AG09309 (cell line): ENCODE measurements at regions not wholly inside any gene's neighbourhood (a gene's known extent, or its start where the extent isn't known, plus 50 kb on each side); places are given as distances from the start of the nearest gene placed in this dataset.
A peak's percentile ranks its signal among the peaks of the same experiment; 100 is the strongest.
"Not testable (repeated sequence)": the region's sequence is repeated elsewhere in the genome, so short reads cannot be mapped to it uniquely, and the experiment has no call there.

Experiments
- DNase-seq: peaks from one replicate; pipeline ENCODE4 v3.0.0-alpha.2; 2010; ENCODE audit warnings: low read depth
- H3K4me3 ChIP-seq: 2 replicates; pipeline ENCODE4 v1.5.1; 2011; ENCODE audit warnings: mild to moderate bottlenecking, low read depth, low read length, moderate library complexity; ENCODE audit not compliant: control insufficient read depth

DNA sequence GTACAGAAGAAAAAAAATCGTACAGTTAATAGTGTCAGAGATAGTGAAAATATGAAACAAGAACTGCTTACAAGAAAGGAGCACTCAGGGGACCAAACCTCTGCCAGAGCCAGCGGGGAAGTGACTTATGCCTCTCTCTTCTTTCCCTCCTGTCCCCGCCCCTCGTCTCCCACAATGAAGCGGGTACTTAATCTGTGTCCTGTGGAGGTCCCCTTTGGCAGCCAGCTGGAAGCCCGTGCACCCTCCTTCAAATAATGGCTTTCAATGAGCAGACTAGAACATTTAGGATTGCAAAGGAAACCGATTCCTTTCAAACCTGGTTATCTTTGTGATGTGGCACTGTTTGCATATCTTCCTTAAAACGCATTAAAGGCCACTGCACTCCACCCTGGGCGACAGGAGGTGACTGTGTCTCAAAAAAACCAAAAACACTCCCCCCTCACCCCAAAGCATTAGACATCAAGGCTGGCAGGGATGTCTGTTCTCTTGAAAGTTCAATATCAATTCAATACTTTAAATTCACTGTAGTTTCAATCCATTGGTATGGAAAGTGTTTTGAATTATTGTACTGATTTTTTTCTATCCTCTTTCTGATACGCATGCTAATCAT is 51.7 kb downstream of the PPIAL4C start:
- not testable (repeated sequence) for H3K4me3 ChIP-seq, DNase-seq

DNA sequence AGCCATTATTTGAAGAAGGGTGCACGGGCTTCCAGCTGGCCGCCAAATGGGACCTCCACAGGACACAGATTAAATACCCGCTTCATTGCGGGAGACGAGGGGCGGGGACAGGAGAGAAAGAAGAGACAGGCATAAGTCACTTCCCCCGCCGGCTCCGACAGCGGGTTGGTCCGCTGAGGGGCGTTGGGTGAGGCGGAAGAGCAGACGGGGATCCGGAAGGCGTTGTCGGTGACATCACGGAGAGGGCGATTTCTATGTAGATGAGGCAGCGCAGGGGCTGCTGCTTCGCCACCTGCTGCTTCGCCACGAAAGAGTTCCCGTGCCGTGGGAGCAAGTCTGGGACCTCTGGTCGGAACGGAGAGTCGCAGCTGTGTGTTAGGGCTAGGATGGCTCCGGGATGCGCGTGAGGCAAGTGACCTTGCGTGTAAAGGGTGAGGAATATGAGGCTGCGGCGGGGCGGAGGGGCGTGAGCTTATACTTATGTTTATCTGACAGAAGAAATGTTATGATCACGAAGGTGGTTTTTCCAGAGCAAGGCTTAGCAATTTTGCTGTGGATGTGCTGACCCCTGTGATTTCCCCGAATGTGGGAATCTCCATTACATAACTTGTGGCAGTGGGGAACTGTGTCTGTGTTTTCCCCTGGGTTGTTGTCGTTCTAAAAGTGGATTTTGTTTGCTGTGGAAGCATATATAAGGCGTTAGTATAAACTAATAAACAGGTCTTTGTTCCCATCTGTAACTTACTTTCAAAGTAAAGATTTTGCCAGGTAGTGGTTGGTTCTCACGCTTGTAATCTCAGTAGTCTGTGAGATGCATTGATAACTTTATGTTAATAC is 52.9 kb downstream of the PPIAL4C start:
- peak; percentile 11 for DNase-seq

DNA sequence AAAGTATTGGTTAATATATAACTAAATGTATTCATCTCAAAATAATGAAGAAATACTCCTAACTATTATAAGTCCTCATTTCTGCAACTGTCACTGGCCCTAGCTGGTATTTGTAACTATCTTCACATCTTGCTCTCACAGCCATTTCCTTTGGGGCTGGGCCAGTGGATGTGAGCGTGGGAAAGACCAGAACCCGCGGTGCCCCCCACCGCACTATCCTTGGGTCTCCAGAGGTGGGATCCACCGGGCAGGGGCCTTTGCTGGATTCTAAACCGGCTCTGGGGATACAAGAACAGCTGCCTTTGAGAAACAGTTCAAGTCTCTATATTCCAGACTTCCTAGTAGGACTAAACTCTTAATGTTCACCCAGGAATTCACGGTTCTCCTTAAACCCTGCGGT is 54.8 kb downstream of the PPIAL4C start:
- not testable (repeated sequence) for H3K4me3 ChIP-seq, DNase-seq

More for the DNA sequence above, 52.9 kb downstream of the PPIAL4C start:
- H3K4me3 ChIP-seq: peak overlapping the region; percentile 50

DNA sequence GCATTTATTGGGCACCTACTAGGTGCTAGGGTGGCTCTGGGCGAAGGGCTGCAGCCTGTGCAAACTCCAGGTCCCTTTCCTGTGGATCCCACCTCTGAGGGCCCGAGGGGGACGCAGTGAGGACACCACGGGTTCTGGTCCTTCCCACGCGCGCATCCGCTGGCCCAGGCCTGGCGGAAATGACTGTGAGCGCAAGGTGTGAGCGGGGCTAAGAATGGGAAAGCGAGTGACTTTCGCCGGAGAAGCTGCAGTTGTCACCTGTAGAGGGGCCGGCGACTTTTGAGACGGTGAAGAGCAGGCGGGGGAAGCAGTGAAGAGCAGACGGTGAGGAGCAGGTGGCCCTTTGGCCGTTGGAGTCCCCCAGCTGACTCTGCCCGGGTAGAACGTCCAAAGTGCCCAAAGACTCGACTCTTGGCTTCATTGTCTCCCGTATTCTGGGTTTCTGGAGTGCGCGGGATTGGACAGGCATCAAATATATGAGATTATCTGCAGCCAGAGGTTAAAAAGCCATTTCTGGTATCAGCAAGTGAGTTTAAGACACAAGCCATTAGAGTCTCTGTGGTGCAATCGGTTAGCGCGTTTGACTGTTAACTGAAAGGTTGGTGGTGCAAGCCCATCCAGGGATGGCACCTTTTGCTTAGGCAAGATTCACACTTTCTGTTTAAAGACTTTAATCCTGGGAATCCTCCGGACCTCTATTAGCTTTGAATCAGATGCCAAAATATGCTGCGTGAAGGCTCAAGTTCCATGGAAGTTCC is 55.4 kb downstream of the PPIAL4C start:
- not testable (repeated sequence) for DNase-seq, H3K4me3 ChIP-seq

DNA sequence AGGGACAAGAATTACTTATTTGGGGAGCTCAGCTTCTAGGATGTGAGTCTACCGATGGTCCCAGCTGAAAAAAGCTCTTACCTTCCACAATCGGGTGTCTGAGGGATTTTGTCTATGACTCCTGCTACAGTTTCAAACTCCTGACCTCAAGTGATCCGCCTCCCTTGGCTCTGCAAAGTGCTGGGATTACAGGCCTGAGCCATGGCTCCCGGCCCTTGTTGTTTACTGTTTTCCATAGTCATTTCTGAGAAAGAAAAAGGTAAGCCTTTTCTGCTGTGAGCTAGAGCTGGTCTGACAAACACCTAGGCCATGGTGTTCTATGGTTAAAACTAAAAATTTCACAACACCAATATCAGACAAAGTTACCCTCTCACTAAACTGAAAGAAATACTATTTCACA is 57.5 kb downstream of the PPIAL4C start:
- not testable (repeated sequence) for DNase-seq, H3K4me3 ChIP-seq

DNA sequence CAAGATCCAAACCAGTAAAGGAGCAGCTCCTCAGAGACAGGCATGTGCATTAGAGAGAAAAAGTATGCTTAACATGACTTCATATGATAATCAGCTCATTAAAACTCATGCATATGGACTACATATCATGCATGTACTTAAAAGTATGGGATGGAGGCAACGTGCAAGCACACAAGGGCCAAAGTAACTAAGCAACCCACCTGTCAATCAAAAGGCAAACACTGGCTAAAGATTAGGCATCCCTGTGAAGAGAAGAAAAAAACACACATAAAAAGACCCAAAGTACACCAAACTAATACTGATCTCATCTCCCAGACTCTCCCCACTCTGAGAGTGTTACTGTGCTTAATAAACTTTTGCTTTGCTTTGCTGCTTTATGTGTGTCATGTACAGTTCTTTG is 61.2 kb downstream of the PPIAL4C start:
- DNase-seq, H3K4me3 ChIP-seq: not testable (repeated sequence)

DNA sequence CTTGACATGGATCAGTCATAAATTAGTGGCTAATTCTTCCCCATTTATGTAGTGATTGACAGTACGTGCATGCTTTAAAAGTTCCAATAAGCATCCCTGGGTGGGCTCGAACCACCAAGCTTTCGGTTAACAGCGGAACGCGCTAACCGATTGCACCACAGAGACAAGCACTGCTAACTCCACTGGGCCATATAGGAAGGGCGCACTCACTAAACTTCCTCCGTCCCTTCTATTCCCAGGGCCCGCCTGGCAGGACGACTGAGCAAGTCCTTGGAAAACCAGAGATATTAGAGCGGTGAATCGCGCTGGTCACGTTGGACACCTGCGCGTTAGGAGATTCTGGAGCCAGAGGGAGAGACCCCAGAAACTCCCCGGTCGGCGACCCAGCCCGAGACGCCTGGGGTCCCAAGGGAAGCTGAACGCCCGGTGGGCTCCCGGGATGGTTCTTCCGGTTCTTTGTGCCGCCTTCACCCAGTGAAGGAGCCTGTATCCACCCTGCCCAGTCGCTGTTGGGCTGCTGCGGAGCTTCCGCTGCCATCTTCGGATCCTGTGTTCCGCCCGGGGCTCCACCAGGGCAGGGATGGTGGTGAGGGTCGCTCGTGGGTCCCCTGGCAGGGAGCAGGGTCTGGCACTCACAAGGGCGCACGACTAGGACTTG is 62.8 kb downstream of the PPIAL4C start:
- not testable (repeated sequence) for DNase-seq, H3K4me3 ChIP-seq

DNA sequence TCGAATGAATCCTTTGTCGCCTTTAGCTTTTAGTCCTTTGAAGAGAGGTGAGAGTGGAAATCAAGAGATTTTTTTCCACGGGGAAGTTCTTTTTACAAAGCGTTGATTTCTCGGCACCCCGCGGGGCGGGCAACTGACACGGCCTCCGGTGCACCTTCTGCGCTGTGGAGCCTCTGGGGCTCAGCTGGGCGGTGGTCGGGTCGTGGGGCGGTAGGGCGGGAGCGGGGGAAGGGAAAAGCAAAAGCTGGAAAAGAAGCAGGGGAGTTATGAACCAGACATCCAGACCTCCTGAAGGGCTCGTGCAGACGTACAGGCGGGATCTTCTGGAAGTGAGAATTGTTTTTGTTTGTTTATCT is 63.3 kb downstream of the PPIAL4C start:
- not testable (repeated sequence) for DNase-seq, H3K4me3 ChIP-seq

DNA sequence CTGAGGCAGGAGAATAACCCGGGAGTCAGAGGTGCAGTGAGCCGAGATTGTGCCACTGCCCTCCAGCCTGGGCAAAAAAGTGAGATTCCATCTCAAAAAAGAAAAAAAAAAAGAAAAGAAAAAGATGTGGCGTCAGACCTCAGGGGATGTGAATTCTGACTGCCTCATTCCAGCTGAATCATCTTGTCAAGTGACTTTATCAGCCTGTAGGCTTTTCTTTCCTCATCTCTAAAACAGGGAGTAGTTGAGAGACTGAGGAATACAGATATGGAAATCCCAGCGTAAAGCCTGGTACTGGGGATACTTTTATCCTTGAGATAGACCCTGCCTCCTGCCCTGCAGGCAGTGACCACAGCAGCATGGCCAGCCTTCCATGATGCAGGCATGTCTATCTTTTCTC is 74.1 kb downstream of the PPIAL4C start:
- DNase-seq: not testable (repeated sequence)

DNA sequence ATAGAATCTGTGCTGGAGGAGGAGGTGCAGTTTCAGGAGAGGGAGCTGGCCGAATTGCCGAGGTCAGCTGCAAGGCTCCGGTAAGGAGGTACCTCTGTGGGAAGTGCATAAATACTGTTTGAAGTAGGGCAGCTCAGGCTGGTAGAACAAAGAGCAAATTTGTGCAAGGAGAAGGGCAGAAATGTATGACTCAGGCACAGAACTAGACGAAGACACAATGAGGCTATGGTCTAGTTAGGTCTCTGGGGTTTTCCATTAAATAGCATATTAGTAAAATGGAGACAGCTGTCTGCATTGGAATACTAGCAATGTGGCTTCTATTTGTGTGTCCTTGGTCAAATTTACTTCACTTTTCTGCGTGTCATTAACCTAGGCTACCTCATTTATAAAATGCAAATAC is 74.5 kb downstream of the PPIAL4C start:
- not testable (repeated sequence) for H3K4me3 ChIP-seq, DNase-seq

More for the DNA sequence above, 74.1 kb downstream of the PPIAL4C start:
- H3K4me3 ChIP-seq: not testable (repeated sequence)

DNA sequence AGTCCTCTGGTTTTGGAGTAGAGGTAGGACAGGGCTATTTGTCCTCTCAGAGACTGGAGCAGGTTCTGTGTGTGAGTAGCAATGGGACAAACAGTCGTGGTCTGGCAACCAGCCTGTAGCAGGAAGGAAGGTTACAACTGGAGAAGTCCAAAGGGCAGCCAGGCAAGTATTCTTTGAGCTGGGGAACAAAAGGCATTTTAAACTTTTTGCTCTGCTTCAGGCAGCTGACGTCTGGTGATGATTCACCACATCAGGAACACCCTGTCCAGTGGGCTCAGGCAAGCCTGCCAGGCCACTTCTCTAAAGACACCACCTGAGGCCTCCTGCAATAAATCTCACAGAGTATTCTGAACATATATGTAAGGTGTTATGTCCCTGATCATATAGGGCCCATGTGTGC is 81.0 kb downstream of the PPIAL4C start:
- H3K4me3 ChIP-seq, DNase-seq: not testable (repeated sequence)

DNA sequence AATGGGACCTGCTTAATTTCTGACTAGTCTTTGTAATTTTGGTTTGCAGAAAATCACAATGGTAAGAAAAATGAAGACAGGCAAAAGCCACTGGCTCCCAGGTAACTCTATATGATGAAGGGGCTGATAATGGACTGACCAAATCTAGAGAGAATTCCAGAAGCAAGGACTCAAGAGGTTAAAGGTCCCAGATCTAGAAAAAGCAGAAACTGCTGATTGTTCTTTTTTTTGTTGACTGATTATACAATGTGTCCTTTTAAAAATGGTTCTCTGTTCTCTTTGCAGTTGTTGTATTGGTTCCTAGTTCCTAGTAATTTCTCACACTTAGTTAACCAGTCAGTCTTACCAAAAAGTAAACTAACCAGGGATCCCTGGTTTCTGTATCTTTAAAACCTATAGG is 81.4 kb downstream of the PPIAL4C start:
- not testable (repeated sequence) for DNase-seq, H3K4me3 ChIP-seq

DNA sequence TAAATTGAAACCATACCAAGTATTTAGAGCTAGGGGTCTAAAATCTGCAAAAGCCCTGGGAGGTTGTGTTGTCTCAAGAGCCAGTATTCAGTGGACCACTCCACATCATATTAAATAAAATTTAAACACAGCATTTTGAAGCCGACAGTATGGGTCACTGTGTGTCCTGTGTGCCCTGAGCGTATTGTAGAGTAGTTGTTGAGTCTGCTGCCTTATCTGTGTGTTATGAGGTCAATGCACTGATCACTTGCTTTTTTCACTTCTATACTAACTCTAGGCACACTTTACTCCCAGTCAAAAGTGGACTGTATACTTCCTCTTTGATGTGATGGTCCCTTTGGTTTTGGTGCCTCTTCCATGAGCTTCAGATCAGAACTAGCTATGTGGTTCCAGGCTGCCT is 81.9 kb downstream of the PPIAL4C start:
- DNase-seq, H3K4me3 ChIP-seq: not testable (repeated sequence)

DNA sequence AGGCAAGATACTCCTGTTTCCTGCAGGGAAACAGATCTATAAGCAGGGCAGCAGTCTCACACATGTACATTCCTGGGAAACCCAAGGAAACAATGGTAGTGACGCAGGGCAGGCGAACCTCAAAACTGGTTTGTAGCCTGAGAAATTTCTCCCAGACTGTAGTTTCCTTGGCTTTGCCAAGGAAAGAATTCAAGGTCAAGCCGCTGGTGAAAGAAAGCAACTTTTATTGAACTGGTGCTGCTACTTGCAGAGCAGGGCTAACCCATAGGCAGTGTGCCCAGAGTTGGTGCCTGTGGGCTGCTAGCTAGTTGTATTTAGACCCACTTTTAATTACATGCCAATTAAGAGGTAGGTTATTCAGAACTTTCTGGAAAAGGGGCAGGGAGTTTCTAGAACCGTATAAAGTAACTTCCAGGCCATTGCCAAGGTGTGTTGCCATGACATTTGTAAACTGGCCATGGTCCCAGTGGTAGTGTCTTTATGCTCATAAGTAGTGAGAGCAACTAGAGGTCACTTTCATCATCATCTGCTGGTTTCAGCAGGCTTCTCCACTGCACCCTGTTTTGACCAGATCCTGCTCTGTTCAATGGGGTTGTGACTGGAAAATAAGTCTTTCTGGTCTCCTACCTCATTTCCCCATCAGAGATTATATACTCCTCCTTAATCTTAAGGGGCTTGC is 89.7 kb downstream of the PPIAL4C start:
- not testable (repeated sequence) for H3K4me3 ChIP-seq, DNase-seq

DNA sequence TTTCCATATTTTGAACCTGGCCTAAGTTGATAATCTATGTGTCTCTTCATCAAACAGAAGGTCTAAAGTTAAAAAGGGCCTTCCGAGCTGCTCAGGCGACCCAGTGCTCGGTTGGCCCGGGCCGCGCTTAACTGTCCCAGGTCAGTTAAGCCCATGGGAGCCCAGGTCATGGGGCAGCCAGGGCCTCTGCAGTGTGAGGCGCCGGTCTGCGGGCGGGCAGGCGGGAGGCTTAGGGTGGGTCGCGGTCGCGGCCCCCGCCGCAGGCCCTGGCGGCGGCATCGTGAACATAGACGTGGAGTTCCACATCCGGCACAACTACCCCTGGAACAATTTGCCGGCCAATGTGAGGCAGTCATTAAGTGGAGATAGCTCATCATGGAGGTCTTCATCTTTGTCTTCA is 91.3 kb downstream of the PPIAL4C start:
- not testable (repeated sequence) for DNase-seq

DNA sequence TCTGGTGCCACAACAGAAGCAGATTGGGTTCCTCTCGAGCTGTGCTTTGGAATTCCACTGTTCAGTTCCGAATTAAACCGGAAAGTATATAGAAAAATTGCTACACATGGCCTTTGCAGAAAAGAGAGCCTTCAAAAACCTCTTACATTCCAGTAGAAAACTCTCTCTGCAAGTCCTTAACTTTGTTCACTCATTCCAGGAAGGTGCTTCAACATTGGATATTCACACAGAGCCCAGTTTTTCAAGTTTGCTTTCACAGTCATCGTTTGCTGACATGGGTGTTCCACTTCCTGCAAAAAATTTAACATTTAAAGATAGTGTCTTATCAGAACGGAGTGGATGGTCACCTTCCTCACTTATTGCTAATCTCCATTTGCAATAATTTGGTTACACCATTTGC is 93.7 kb downstream of the PPIAL4C start:
- not testable (repeated sequence) for H3K4me3 ChIP-seq, DNase-seq

More for the DNA sequence above, 91.3 kb downstream of the PPIAL4C start:
- not testable (repeated sequence) for H3K4me3 ChIP-seq

DNA sequence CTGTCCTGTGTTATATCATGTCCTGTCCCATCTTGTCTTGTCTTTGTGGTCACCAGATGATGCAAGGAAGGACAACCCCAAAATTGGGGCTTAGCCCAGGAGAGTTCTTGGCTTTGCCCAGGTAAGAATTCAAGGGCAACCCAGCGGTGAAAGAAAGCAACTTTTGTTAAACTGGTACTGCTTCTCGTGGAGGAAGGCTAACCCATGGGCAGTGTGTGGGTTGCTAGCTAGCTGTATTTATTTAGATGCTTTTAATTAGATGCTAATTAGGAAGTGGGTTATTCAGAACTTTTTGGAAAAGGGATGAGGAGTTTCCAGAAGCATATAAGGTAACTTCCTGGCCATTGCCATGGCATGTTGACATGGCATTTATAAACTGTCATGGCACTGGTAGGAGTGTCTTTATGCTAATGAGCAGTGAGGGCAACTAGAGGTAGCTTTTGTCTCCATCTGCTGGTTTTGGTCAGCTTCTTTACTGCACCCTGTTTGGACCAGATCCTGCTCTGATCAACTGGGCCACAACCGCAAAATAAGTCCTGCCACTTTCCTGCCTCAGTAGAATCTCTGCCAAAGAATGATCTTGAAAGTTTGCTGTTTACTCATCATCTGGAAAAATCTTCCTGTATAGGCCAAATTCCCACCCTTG is 95.8 kb upstream of the FCGR1A start:
- DNase-seq, H3K4me3 ChIP-seq: not testable (repeated sequence)

DNA sequence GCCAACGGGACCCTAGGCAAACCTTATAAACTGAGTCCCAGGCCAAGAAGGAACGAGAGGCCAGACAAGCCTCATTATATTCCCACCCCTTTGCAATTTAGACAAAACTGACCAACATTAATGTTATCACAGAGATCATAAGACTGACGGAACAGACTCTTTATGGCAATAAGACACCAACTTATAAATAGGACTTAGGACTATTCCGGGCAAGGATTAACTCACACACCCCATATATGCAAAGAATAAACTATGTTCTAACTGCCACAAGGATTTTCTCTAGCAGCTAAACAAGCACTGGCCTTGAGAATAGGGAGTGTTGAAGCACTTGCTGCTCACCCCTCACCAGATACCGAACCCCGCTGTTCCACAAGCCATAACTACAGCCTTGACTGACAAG is 91.1 kb upstream of the FCGR1A start:
- not testable (repeated sequence) for DNase-seq, H3K4me3 ChIP-seq
